ENCODE measurements at regions not wholly inside any gene's neighbourhood (a gene's known extent, or its start where the extent isn't known, plus 50 kb on each side); places are given as distances from the start of the nearest gene placed in this dataset.
"Not testable (repeated sequence)": the region's sequence is repeated elsewhere in the genome, so short reads cannot be mapped to it uniquely, and the experiment has no call there.

GRCh38 chr1:172777767-172778166 lies 118.9 kb downstream of the FASLG start:
- Histone ChIP-seq H3K9me3 (ENCODE audit: insufficient read depth, low read depth, low read length) (no peaks in the 10 kb centered on the region), H3K27ac (ENCODE audit: low read depth, low read length) (no peak overlapping the region), H3K27me3 (ENCODE audit: insufficient read depth, low read length) (no peaks in the 10 kb centered on the region), H3K9ac (ENCODE audit: low read depth, low read length) (no peak overlapping the region), H3K4me1 (ENCODE audit: insufficient read depth, low read length) (no peaks in the 10 kb centered on the region), H3K4me3 (ENCODE audit: low read length) (no peak overlapping the region), H3K36me3 (ENCODE audit: insufficient read depth, low read length) (no peaks in the 10 kb centered on the region)
- 83% methylated on average over 3 of the region's 3 CpGs for WGBS

DNA sequence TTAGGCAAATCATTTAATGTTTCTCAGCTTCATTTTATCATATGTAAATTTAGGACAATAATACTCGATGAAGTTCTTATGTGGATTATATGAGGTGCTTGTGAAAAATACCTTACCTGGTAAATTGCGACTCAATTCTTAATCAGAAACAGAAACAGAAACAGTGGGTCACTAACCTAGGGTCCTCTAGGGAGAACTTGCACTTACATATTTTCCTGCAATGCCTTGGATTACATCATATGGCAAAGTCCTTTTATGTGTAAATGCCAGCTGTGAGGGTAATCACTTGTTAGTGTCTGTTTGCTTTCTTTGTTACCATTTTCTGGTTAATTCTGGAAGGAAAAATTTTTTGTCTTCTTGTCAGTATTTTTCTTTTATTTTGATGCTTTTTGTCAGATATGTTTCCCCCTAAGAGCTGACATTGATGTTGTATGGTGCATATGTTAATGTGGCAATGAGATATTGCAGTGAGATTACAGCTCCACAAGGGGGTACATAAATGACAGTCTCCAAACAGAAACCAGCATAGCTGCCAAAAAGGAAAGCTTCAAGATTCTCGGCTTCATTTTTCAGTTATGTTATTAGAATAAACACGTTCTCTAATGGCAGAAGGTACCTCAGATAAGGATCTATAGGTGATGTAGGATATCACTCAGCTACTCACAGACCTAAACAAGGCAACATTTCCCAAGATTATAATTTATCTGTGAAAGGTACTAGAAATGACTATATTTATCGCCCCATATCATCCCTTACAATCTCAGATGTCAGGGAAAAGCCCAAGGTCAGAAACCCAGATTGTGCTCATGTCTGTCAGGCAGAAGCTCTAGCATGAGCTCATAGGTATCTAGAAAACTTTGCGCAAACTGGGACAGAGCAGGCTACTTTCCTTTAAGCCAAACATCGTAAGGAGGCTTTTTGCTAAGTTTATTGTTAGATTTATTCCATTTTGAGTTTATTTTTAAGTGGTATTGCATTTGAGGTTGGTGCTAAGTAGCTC lies 119.9 kb downstream of the FASLG start:
- Histone ChIP-seq H3K27ac (ENCODE audit: low read depth, low read length) (no peak overlapping the region), H3K4me1 (ENCODE audit: insufficient read depth, low read length) (no peaks in the 10 kb centered on the region), H3K9ac (ENCODE audit: low read depth, low read length) (no peak overlapping the region), H3K27me3 (ENCODE audit: insufficient read depth, low read length) (no peaks in the 10 kb centered on the region), H3K4me3 (ENCODE audit: low read length) (no peak overlapping the region), H3K9me3 (ENCODE audit: insufficient read depth, low read depth, low read length) (no peaks in the 10 kb centered on the region), H3K36me3 (ENCODE audit: insufficient read depth, low read length) (no peaks in the 10 kb centered on the region)
- 90% methylated on average over 7 of the region's 7 CpGs for WGBS

DNA sequence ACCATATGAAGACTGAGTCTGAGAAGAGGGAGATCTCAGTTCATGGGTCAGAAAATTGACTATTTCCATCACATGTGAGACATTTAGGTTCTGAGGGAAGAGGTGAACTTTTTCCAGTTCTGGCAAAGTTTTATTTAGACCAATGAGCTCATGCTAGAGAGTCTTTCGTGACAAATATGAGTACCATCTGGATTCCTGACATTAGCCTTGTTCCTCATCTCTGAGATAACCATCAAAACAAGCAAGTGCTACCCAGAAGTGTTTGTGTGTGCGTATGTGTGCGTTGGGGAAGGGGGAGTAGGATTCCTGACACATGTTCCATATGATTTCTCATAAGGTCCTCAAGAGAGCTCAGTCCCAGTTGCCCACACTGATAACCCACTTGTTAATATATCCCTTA lies 120.6 kb downstream of the FASLG start:
- Histone ChIP-seq H3K9me3 (ENCODE audit: insufficient read depth, low read depth, low read length) (no peaks in the 10 kb centered on the region), H3K36me3 (ENCODE audit: insufficient read depth, low read length) (no peaks in the 10 kb centered on the region), H3K4me1 (ENCODE audit: insufficient read depth, low read length) (no peaks in the 10 kb centered on the region), H3K4me3 (ENCODE audit: low read length) (no peak overlapping the region), H3K27ac (ENCODE audit: low read depth, low read length) (no peak overlapping the region), H3K27me3 (ENCODE audit: insufficient read depth, low read length) (no peaks in the 10 kb centered on the region), H3K9ac (ENCODE audit: low read depth, low read length) (no peak overlapping the region)
- 98% methylated on average over 3 of the region's 3 CpGs for WGBS

DNA sequence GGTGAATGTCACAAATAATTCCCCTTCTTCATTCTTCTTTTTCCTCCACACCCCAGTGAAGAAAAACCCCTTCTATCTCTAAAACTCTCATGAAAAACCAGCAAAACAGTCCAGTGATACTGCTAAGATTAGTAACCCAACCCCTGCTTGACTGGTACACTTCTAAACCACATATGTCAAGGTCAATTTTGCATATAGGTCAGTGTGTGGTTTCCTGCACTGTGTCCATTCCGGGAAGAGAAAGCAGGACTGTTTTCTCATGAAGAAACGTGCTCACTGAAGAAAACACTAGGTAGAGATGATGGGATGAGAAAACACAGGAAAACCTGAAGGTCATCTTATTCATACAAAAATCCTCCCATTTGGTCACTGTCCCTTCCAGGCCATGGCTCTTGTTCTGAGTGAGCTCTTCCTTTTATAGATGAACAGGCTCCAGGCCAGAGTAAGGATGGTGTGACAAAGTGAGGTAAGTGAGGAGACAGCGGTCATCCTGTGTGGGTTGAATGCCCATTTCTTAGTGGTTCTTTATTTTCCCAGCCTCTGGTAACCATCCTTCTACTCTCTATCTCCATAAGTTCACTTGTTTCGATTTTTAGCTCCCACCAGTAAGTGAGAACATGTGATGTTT lies 122.7 kb downstream of the FASLG start:
- H3K9ac ChIP-seq (ENCODE audit: low read depth, low read length) = no peak overlapping the region

DNA sequence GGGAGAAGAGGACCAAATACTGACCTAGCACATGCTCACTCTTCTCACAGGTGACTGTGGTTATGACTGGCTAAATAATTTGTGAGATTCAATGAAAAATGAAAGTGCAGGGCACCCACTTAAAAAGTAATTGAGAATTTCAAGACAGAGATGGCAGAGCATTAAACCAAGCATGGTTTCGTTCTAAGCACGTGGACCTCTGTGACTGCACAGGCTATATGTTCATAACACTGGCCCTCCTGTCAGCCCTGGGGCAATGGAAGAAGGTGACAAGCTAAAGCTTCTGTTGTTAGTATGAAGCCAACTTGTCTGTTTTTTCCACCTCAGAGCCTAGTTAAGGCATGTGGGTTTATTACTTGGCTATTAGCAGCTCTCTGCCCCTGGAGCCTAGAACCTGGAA lies 130.9 kb downstream of the FASLG start:
- 92% methylated on average over 2 of the region's 2 CpGs for WGBS
- H3K9ac ChIP-seq (ENCODE audit: low read depth, low read length) = no peak overlapping the region

More for the DNA sequence above, 122.7 kb downstream of the FASLG start:
- Histone ChIP-seq H3K4me1 (ENCODE audit: insufficient read depth, low read length) (no peaks in the 10 kb centered on the region), H3K36me3 (ENCODE audit: insufficient read depth, low read length) (no peaks in the 10 kb centered on the region), H3K4me3 (ENCODE audit: low read length) (no peak overlapping the region), H3K27me3 (ENCODE audit: insufficient read depth, low read length) (no peaks in the 10 kb centered on the region), H3K9me3 (ENCODE audit: insufficient read depth, low read depth, low read length) (no peaks in the 10 kb centered on the region), H3K27ac (ENCODE audit: low read depth, low read length) (no peak overlapping the region)
- 92% methylated on average over 3 of the region's 4 CpGs for WGBS

GRCh38 chr1:172790245-172790644 lies 131.3 kb downstream of the FASLG start:
- Histone ChIP-seq H3K9me3 (ENCODE audit: insufficient read depth, low read depth, low read length) (no peaks in the 10 kb centered on the region), H3K27ac (ENCODE audit: low read depth, low read length) (no peak overlapping the region), H3K4me3 (ENCODE audit: low read length) (no peak overlapping the region), H3K36me3 (ENCODE audit: insufficient read depth, low read length) (no peaks in the 10 kb centered on the region), H3K9ac (ENCODE audit: low read depth, low read length) (no peak overlapping the region), H3K27me3 (ENCODE audit: insufficient read depth, low read length) (no peaks in the 10 kb centered on the region), H3K4me1 (ENCODE audit: insufficient read depth, low read length) (no peaks in the 10 kb centered on the region)
- WGBS = 92% methylated on average over 2 of the region's 2 CpGs

More for the DNA sequence above, 130.9 kb downstream of the FASLG start:
- Histone ChIP-seq H3K4me3 (ENCODE audit: low read length) (no peak overlapping the region), H3K27ac (ENCODE audit: low read depth, low read length) (no peak overlapping the region), H3K27me3 (ENCODE audit: insufficient read depth, low read length) (no peaks in the 10 kb centered on the region), H3K36me3 (ENCODE audit: insufficient read depth, low read length) (no peaks in the 10 kb centered on the region), H3K9me3 (ENCODE audit: insufficient read depth, low read depth, low read length) (no peaks in the 10 kb centered on the region), H3K4me1 (ENCODE audit: insufficient read depth, low read length) (no peaks in the 10 kb centered on the region)

DNA sequence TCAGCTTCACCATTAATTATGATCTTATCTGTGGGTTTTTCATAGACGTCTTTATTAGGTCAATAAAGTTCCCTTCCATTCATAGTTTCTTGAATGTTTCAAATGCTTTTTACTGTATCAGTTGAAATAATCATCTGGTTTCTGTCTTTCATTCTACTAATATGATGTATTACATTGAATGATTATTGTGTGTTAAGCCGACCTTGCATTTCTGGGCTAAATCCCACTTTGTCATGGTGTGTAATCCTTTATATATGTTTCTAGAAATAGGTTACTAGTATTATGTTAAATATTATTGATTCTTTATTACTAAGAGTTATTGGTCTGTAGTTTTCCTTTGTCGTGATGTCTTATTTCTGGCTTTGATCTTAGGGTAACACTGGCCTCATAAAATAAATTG lies 134.9 kb downstream of the FASLG start:
- Histone ChIP-seq H3K9ac (ENCODE audit: low read depth, low read length) (no peak overlapping the region), H3K4me3 (ENCODE audit: low read length) (no peak overlapping the region), H3K9me3 (ENCODE audit: insufficient read depth, low read depth, low read length) (no peaks in the 10 kb centered on the region), H3K27me3 (ENCODE audit: insufficient read depth, low read length) (no peaks in the 10 kb centered on the region), H3K36me3 (ENCODE audit: insufficient read depth, low read length) (no peaks in the 10 kb centered on the region), H3K4me1 (ENCODE audit: insufficient read depth, low read length) (no peaks in the 10 kb centered on the region), H3K27ac (ENCODE audit: low read depth, low read length) (no peak overlapping the region)
- 100% methylated on average over 2 of the region's 3 CpGs for WGBS

- Histone ChIP-seq H3K36me3 (ENCODE audit: insufficient read depth, low read length) (no peaks in the 10 kb centered on the region), H3K9ac (ENCODE audit: low read depth, low read length) (no peak overlapping the region), H3K27me3 (ENCODE audit: insufficient read depth, low read length) (no peaks in the 10 kb centered on the region), H3K4me1 (ENCODE audit: insufficient read depth, low read length) (no peaks in the 10 kb centered on the region), H3K27ac (ENCODE audit: low read depth, low read length) (no peak overlapping the region), H3K9me3 (ENCODE audit: insufficient read depth, low read depth, low read length) (no peaks in the 10 kb centered on the region), H3K4me3 (ENCODE audit: low read length) (no peak overlapping the region)
- WGBS = 95% methylated on average over 4 of the region's 4 CpGs
Measured at GRCh38 chr1:172795741-172796140, 136.8 kb downstream of the FASLG start.

- H3K27me3 ChIP-seq (ENCODE audit: insufficient read depth, low read length); H3K36me3 ChIP-seq (ENCODE audit: insufficient read depth, low read length); H3K27ac ChIP-seq (ENCODE audit: low read depth, low read length); H3K4me1 ChIP-seq (ENCODE audit: insufficient read depth, low read length); H3K9ac ChIP-seq (ENCODE audit: low read depth, low read length); H3K9me3 ChIP-seq (ENCODE audit: insufficient read depth, low read depth, low read length); H3K4me3 ChIP-seq (ENCODE audit: low read length): not testable (repeated sequence)
- 95% methylated on average over 9 of the region's 9 CpGs for WGBS
Measured at GRCh38 chr1:172799804-172800203, 140.9 kb downstream of the FASLG start.

DNA sequence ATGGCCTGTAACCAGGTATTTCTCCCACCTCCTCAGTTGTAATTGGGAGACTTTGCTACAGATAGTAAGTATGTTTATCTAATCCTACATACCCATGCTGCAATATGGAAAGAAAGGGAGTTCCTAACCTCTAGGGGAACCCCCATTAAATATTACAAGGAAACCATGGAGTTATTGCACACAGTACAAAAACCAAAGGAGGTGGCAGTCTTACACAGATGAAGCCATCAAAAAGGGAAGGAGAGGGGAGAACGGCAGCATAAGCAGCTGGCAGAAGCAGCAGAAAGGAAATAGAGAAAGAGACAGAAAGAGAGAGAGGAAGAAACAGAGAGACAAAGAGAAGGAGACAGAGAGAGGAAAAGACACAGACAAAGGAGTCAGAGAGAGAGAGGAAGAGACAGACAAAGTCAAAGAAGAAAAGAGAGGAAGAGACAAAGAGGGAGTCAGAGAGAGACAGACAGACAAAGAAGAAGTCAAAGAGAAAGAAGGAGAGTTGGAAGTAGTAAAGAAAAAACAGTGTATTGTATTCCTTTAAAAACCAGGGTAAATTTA lies 142.9 kb downstream of the FASLG start:
- Histone ChIP-seq H3K9ac (ENCODE audit: low read depth, low read length) (no peak overlapping the region), H3K27me3 (ENCODE audit: insufficient read depth, low read length) (no peaks in the 10 kb centered on the region), H3K27ac (ENCODE audit: low read depth, low read length) (no peak overlapping the region), H3K4me1 (ENCODE audit: insufficient read depth, low read length) (no peaks in the 10 kb centered on the region), H3K4me3 (ENCODE audit: low read length) (no peak overlapping the region), H3K9me3 (ENCODE audit: insufficient read depth, low read depth, low read length) (no peaks in the 10 kb centered on the region), H3K36me3 (ENCODE audit: insufficient read depth, low read length) (no peaks in the 10 kb centered on the region)
- WGBS = 85% methylated on average over 1 of the region's 1 CpG

DNA sequence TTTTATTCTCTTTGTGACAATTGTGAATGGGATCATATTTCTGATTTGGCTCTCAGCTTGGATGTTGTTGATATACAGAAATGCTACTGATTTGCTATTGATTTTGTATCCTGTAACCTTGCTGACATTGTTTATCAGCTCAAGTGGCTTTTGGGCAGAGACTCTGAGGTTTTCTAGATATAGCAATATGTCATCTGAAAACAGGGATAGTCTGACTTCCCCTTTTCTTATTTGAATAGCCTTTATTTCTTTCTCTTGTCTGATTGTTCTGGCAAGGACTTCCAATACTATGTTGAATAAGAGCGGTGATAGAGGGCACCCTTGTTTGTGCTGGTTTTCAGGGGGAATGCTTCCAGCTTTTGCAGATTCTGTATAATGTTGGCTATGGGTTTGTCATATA lies 150.8 kb downstream of the FASLG start:
- H3K27ac ChIP-seq (ENCODE audit: low read depth, low read length) = no peak overlapping the region
- no peak overlapping the region for H3K4me3 ChIP-seq (ENCODE audit: low read length)
- no peaks in the 10 kb centered on the region for H3K27me3 ChIP-seq (ENCODE audit: insufficient read depth, low read length)
- peaks cover 7% of the 10 kb centered on the region; the same call in 1 of the 2 replicates for H3K9me3 ChIP-seq (ENCODE audit: insufficient read depth, low read depth, low read length)
- no peak overlapping the region for H3K9ac ChIP-seq (ENCODE audit: low read depth, low read length)
- no peaks in the 10 kb centered on the region for H3K36me3 ChIP-seq (ENCODE audit: insufficient read depth, low read length)
- H3K4me1 ChIP-seq (ENCODE audit: insufficient read depth, low read length) = no peaks in the 10 kb centered on the region
- WGBS = 100% methylated on average over 1 of the region's 1 CpG
